Sigmoid colon (tissue), 4 donors: ENCODE measurements at regions not wholly inside any gene's neighbourhood (a gene's known extent, or its start where the extent isn't known, plus 50 kb on each side); places are given as distances from the start of the nearest gene placed in this dataset.

ENCODE experiments used
- POLR2A ChIP-seq, 2 donors: fragments of 450-650 bp; IDR thresholded peaks; one replicate each; pipeline ENCODE4 v1.6.1; 2016; ENCODE audit warnings: antibody characterized with exemption in 2 of 2, mild to moderate bottlenecking in 2 of 2, moderate library complexity in 2 of 2
- POLR2AphosphoS5 ChIP-seq, 4 donors: sonication (generic); formaldehyde crosslinking; IDR thresholded peaks; one replicate each; pipeline ENCODE4 v1.6.1; 2017; ENCODE audit warnings: antibody characterized with exemption in 4 of 4

DNA sequence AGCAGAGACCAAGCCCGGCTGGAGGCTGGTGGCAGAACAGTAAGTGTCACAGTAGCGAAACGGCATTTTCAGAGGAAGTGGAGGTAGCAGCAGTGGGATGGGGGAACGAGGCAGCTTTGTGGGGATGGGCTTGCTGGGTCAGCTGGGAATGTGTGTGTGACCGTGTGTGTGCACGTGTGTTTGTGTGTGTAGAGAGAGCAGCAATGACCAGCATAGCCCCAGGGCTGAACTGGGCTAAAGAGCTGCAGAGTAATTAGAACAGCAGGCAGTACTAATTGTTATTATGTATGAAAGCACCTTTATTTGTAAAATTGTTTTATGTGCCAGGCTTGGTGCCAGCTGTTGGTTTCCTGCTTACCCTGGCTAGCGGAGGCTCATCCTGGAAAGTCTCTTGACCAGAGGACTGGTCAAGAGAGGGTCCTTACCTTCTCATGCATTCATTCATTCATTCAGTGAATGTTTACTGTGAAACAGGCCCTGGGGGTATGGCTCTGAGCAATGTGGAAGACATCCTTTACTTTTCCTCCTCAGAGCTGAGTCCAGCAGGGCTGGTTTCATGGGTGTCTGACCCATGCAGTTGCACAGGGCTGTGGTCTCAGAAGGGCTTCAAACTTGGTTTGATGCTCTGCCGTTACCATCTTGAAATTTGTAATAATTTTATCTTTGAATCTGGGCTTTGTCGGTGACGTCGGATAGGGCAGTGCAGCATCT lies 184.6 kb downstream of the SEC23IP start:
- no peak for TF ChIP-seq POLR2AphosphoS5 (IDR thresholded peaks at IDR 0.05)
- no peak for TF ChIP-seq POLR2A (IDR thresholded peaks at IDR 0.05)
